Fibroblast of lung (primary cell): ENCODE measurements at regions not wholly inside any gene's neighbourhood (a gene's known extent, or its start where the extent isn't known, plus 50 kb on each side); places are given as distances from the start of the nearest gene placed in this dataset.

Source experiments
- CTCF ChIP-seq, 2 donors: IDR thresholded peaks in 1 of 2; conservative IDR thresholded peaks in 1 of 2; 1 replicate in 1 of 2; 2 replicates in 1 of 2; pipeline ENCODE4 v1.5.1; 2011 to 2012; ENCODE audit warnings: low read length in 2 of 2, control low read depth in 1 of 2, inconsistent platforms in 1 of 2, low read depth in 1 of 2, mild to moderate bottlenecking in 1 of 2
- EZH2 ChIP-seq: IDR thresholded peaks from 2 replicates; pipeline ENCODE4 v1.5.1; 2012; ENCODE audit warnings: low read length, control low read depth, mild to moderate bottlenecking; ENCODE audit errors: missing control alignments

DNA sequence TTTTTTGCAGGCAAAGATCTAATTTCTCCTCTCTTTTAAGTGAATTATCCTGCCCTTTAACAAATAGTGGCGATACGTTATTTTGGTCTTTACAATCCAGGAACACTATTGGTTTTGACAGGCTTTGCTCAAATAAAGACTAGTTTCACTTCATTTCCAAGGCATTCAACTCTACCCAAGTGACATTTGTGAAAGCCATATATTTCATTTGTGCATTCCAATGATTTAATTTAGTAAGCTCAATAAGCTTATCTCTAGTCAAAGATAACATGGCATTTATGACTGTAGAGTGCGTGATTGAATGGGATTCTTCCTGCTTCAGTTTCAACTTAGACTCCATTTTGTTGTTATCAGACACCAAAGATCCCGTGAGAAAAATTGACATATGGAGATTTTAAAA, 959.8 kb downstream of the ADGRL3 start:
- TF ChIP-seq CTCF (conservative IDR thresholded peaks at IDR 0.05 in 1 of 2, IDR thresholded peaks at IDR 0.05 in 1 of 2; ENCODE audit: low read depth in 1 of 2, low read length in 2 of 2) (no peak), EZH2 (no peak)
